HT-29 (cell line): ENCODE measurements at regions not wholly inside any gene's neighbourhood (a gene's known extent, or its start where the extent isn't known, plus 50 kb on each side); places are given as distances from the start of the nearest gene placed in this dataset.
A peak's percentile ranks its signal among the peaks of the same experiment; 100 is the strongest.

Experiments
- DNase-seq: peaks from one replicate; pipeline ENCODE4 v3.0.0-alpha.2; 2015; ENCODE audit warnings: low spot score

DNA sequence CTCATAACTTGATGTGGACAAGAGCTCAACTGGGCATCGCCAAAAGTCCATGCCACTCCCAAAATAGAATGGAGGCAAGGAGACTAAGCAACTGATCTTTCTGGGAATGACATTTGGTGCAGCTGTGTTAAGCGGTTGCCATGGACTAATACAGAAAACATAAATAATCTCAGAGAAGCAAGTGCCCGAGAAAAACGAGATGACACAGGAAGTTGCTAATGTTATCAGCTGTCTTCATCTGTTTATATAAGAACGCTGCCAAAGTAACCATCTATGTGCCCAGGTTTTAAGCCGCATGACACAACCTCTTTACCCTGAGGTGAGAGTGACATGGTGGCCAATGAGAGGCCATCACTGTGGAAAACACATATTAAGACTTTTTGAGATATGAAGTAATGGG is 54.9 kb upstream of the SACS start:
- DNase-seq = peak; percentile 74

DNA sequence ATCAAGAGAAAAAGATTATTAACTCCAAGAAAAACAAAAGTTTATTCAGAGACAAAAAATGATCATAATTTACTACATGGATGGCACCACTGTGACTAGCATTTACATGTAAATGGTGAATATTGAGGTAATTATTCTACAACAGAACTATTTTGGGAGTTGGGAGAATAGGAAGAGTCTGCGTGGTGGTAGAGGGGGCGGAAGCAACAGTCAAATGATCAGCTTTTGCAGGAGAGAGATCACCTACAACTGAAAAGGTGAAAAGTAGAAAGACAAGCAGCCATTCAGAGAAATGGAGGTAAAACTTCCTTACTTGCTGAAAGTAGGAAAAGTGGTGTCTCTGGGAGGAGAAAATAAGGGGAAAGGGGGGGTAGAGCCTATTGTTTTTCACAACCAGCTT is 62.8 kb upstream of the SACS start:
- DNase-seq = no peak

DNA sequence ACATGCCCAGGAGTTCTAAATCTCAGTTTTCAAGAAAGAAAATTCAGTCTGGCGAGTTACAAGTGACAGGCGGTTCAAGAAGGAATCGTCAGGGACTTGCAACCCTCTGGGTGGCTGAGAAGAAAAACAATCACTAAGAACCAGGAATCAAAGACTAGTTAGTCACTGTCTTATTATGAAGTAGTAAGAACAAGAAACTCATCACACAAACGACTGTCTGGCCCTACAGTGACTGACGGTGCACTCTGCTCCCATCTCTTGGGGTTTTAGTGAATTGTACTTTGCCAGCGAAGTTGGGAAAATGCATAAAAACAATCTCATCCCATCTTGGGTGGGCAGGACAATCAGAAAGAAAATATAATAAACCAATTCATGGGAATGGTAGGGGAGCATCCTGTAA is 63.7 kb upstream of the SACS start:
- no peak for DNase-seq

DNA sequence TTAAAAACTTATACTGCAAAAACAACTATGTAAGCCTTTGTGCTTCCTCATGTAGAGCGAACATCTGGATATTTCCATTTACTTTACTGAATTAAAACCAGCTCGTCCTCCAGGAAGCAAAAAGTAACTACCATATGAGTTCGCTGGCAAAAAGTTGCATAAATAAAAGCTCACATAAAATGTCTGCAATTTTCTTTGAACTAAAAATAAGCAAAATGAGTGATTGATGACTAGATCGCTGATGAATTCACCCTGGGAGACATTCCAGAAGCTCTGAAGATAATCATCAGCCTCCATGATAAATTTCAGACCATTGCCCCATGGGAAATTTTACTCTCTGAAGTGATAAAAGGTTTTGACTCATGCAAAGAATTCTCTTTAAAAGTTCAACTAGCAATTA is 67.3 kb upstream of the SACS start:
- no peak for DNase-seq

DNA sequence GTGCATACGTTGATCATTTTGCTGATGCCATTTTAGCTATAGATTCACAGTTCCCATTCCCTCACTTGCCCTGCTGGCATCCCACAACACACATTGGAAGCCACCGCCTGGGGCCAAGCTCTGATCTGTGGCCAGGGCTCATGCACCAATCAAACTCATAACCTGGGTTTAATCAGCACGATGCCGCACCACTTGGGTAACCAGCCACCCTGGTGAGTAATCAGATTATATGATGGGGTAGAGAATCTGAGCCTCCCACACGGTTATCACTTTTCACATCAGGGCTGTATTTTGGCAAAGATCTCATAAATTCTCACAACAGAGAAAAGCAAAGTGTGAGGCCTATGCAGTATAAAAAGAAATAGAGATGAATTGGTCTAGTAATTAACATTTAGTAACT is 66.0 kb upstream of the TNFRSF19 start:
- DNase-seq = no peak

DNA sequence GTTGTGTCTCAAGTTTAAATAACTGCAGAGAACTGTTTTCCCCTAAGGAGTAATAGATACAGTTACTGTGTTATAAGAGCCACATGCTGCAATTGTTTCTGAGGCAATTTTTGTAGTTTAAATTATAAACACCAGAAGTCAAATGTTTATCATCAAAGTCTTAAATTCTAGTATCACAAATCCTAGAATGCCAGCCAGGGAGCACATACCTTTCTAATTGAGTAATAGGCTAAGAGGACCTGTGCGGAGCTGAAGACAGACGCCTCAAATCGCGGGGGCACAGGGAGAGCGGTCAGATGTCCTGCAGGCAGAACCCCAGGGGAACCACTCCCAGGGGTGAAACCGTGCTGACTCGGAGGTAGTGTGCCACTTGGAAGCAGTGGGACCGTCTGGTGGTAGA is 65.2 kb upstream of the TNFRSF19 start:
- no peak for DNase-seq

DNA sequence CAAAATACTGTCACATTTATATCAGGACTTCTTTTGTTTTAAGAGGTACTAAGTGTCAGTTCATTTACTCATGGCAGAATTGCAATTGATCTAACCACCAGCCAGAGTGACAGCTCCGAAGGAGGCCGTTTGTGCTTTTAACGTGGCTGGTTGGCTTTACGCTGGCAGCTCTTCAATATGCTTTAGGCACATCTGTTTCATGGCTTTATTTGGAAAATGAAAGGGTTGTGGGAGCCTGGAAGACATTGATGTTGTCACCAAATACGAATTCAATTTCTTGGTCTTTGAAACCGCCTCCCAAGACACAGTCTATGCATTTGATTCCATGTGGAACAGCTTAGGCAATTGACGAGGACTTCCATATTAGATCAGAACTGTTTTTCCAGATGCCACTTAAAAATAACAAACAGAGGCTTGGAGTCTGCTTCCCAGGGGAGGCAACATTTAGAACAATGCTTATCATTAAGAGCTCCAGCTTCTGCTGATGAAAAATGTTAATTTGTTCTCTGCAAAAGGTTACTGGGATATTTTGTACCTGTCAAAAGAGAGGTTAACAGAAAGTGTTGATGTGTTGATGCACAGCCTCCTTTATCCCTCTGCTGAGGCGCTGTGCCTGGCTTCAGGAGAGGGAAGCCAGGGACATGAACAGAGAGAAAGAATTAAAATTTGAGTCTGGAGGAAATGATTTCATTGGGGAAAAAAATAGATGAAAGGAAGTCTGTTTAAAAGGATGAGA is 64.0 kb upstream of the TNFRSF19 start:
- no peak for DNase-seq

DNA sequence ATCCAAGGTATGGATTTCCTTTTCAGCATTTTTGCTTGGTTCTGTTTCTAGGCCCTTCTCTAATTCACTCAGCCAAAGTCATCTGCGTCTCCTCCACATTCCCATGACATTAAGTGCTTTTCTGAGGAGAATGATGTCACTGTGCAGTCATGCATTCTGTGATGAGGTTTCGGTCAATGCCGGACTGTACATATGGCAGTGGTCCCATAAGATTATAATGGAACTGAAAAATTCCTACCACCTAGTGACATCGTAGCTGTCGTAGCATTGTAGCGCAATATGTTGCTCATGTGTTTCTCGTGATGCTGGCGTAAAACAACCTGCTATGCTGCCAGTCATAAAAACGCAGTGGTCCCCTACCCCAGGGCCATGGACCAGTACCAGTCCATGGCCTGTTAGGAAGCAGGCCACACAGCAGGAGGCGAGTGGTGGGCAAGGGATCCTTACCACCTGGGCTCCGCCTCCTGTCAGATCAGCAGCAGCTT is 63.4 kb upstream of the TNFRSF19 start:
- DNase-seq = no peak

DNA sequence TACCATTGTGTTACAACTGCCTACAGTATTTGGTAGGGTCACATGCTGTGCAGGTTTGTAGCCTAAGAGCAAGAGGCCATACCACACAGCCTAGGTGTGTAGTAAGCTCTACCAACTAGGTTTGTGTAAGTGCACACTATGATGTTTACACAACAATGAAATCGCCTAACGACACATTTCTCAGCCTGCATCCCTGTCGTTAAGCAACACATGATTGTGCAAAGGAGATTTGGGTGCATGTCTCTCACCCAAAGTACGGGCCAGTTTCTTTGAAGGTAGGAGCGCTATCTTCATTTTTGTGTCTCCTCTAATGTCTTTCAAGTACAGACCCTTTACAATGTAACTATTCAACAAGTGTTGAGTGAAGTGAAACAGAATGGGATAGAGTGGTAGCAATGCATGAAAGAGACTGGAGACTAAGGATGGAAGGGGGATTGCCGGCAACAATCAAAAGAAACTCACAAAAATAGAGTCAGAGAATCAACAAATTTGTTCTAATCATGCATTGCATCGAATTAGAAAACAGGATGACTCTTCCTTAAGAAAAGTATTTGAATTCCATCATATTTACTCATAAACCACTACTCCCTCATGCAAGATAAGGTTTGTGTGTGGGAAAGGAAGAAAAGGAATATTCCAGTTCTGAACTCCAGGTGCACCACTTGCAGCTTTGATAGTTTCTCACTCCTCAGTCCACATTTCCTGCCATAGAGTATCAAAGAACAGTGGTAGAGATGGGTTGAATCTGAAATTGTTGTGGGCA is 60.2 kb upstream of the TNFRSF19 start:
- no peak for DNase-seq

DNA sequence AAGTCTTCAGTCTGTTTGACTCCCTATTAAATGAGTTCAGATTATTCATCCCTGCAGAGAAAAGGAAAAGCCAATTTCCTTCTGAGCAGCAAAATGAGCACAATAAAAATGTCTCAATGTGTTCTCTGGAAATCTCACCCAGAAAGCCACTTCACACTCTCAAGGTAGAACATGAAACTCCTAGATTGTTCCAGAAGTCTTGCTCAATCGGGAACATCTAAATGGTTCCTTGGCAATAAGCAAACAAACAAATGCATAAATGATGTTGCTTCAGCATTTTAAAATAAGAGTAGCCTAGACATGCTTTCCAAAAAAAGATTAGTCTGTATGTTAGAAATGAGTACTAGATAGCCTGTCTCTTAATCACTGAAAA is 59.7 kb upstream of the TNFRSF19 start:
- no peak for DNase-seq

DNA sequence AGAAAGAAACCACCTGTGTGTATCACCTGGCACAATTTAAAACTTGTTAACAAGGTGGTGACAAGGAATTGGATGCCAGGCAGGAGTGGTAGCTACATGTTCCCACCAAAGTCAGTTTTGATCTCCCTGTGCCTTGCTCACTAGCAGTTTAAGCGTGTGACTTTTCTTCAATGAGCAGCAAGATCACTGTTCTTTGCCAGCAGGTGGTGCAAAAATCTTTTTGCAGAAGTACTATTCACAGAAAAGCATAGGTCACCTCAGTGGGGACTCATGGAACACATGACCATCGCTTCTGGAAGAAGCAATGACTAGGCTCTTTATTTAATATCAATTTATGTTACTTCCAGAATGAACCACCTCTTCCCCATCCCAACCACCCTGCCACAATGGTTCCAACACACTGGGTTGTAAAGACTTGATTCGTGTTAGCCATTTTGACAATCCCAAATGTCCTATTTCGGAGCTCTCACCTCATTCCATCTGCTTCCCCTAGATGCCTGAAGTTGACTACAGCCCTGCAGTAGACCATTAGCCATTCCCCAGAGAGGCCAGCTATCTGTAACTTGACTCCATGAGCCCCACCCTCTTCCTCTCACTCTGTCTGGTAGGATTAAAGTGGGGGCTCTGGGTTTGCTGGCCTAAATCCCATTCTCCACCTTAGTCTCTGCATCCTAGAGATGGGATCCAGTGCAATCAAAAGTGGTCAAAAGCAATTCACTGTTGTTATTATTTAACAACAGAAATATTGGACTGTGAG is 59.1 kb upstream of the TNFRSF19 start:
- peak; percentile 70 for DNase-seq

DNA sequence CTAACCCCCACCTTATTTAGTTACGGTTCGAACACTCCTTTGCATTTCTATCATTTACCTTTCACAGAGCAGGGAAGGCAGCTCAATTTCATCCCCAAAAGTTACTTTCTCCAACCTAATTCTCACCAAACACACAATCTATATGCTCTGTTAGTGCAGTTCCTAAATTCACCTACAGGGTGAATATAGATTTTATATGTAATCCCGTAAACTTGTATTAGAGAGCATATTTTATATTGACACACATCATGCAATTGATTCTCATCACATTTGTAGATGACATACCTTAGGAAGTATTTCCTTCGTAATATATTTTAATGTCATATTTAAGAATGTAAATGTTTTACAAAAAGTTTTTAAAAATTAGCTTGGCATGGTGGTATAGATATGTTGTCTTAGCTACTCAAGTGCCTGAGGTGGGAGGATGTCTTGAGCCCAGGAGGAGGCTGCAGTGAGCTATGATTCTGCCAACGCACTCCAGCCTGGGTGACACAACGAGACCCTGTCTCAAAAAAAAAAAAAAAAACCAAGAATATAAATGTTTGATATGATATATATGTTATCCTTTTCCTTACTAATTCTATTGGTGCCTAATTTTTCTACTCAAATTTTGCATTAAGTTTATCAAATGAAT is 57.3 kb upstream of the TNFRSF19 start:
- peak; percentile 55 for DNase-seq

DNA sequence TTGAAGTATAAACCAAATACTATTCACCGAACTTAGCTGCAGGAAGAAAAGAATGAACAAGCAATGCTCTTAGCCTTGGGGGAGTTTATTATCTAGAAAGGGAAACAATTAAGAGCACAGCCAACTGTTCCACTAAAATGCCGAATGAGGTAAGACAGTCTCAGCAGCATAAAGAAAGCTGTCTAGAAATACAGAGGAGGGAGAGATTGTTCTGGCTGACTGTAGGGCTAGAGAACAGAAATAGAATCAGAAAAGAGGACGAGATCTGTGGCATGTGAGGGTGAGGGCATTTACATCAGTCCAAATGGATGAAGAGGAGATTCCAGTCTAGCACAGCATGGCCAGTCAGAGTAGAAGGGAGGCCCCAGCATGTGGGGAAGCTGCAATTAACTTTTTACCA is 56.8 kb upstream of the TNFRSF19 start:
- DNase-seq = no peak

DNA sequence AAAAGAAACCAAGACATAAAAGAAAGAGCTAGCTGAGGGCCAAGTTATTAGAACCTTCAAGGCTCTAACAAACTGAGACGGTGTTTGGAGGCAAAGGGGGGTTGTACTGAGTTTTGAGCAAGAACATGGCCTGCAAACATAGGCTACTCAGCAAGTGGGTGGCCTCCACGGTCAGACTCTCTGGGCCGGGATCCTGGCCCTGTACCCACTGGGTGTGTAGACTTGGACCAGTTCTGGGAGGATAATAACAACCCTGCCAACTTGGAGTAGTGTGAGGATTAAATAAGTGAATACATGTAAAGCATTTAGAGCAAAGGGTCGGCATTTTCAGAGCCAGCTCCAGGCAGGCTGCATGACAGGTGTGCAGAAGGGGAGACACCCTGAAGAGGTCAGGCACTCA is 56.1 kb upstream of the TNFRSF19 start:
- DNase-seq = no peak

DNA sequence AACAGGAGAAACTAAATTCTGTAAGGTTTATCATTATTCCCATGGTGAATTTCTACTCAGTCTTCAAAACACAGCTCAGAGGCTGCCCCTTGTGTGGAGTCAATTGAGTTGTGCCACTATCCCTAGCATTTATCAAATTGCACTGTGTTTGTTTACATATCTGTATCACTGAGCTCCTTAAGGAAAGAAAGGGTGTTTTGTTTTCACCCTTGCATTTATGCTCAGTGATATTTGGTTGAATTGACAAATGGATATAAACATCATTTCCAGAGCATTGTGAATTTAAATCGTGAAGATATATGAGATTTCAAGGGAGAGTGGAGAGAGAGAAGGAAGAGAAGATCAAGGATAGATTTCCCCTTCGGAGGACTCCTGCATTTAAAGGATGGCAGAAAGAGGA is 55.1 kb upstream of the TNFRSF19 start:
- no peak for DNase-seq

DNA sequence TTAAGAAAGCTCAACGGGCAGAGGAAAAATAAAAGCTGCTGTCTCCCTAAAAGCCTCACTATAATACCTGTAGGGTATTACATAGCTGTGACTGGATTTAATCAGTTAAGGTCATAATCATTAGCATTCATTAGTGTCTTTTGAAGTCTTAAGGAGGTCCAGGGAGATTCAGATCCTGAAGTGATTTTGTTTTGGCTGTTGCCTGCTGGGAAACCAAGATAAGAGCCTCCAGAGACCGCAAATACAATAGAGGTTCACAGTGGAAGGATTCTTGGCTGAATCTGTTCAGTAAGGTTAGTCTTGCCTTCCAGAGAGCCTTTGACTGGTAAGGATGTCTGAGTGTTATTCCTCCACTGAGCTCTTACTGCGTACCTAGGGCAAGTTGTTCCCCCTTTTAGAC is 54.0 kb upstream of the TNFRSF19 start:
- DNase-seq = no peak

DNA sequence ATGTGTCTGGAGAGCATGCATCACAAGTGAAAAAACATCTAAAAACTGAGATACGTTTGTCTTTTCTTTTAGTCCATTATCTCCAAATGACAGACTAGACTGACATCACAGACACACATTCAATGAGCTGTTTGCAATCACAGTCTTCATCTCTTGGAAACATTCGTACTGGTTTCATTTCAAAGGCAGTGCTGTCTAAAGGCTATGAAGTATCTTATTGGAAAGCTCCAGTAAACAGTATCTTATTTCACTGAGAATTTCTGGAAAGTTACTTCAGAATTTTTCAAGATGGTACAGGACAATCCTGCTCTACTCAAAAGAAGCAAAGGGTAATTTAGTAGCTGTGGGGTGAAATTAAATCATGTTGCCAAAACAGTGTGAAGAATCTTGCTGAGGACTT is 53.5 kb upstream of the TNFRSF19 start:
- no peak for DNase-seq

DNA sequence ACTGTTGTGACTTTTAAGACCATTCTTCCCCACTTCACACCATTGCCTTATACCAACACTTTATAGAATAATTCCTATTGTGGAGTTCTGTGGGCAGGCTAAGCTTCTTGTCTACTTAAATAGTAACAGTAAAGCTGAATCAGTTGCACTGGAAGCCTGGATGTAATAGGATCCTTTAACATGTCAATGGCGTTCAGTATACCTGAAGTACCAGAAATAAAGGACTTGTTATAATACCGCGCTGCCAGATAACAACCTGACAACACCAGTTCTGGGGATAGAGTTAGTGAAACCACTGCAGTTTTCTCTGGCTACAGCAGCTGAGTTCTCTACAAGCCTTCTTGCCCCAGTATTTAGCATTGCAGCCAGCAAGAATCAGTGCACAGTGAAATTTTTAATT is 52.0 kb upstream of the TNFRSF19 start:
- no peak for DNase-seq
